ENCODE measurements at regions not wholly inside any gene's neighbourhood (a gene's known extent, or its start where the extent isn't known, plus 50 kb on each side); places are given as distances from the start of the nearest gene placed in this dataset.

DNA sequence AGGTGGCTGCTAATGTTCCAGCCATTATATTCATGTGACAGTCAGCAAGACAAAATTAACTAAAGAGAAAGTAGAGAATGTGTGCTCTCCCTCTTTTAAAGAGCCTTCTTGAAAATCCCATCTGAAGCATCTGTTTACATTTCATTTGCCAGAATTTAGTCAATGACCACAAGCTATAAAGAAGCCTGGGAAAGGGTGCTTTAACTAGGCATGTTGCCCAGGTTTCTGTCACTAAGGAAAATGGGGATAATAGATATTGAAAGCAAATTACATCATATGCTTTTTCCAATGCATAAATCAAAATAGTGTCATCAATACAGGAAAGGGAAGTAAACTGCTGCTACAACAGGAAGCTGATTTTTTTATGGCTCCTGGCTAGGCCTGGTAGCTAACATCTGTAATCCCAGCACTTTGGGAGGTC lies 67.7 kb downstream of the ELAPOR2 start:
- TF ChIP-seq, protein P1, sequence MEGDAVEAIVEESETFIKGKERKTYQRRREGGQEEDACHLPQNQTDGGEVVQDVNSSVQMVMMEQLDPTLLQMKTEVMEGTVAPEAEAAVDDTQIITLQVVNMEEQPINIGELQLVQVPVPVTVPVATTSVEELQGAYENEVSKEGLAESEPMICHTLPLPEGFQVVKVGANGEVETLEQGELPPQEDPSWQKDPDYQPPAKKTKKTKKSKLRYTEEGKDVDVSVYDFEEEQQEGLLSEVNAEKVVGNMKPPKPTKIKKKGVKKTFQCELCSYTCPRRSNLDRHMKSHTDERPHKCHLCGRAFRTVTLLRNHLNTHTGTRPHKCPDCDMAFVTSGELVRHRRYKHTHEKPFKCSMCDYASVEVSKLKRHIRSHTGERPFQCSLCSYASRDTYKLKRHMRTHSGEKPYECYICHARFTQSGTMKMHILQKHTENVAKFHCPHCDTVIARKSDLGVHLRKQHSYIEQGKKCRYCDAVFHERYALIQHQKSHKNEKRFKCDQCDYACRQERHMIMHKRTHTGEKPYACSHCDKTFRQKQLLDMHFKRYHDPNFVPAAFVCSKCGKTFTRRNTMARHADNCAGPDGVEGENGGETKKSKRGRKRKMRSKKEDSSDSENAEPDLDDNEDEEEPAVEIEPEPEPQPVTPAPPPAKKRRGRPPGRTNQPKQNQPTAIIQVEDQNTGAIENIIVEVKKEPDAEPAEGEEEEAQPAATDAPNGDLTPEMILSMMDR (IDR thresholded peaks at IDR 0.05): no peak
- TF ChIP-seq POLR2A (IDR thresholded peaks at IDR 0.05): no peak
